ENCODE measurements at regions not wholly inside any gene's neighbourhood (a gene's known extent, or its start where the extent isn't known, plus 50 kb on each side); places are given as distances from the start of the nearest gene placed in this dataset.
A peak's percentile ranks its signal among the peaks of the same experiment; 100 is the strongest.

- no peak for DNase-seq (ENCODE audit: extremely low read depth, low read depth)
Observed at GRCh38 chrX:139134316-139134715, 396.2 kb upstream of the F9 start.

DNA sequence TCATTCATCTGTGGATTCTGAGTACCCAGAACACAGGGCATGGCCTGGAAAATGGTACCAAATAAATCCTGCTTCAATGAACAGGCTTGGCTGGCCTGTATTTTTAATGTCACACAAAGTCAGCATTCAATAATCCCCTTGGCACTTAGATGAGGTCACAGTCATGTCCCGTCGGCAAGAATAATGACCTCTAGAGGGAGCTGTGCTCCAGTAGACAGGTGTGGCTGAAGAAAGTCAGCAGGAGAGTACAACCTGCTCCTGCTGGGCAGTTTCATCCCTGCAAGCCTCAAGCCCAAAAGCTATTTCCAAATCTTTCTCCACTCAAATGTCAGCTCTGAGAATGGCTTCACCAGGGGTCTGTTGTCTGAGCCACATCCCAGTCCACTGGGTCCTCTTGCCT is 404.0 kb upstream of the F9 start:
- peak; percentile 13 for DNase-seq (ENCODE audit: extremely low read depth, low read depth)

- DNase-seq (ENCODE audit: extremely low read depth, low read depth), result no peak
Observed at GRCh38 chrX:139125916-139126315, 404.6 kb upstream of the F9 start.

- DNase-seq (ENCODE audit: extremely low read depth, low read depth), result no peak
Observed at GRCh38 chrX:139121616-139122286, 408.8 kb upstream of the F9 start.

- no peak for DNase-seq (ENCODE audit: extremely low read depth, low read depth)
Observed at GRCh38 chrX:139120760-139121159, 409.2 kb upstream of the FGF13 start.

DNA sequence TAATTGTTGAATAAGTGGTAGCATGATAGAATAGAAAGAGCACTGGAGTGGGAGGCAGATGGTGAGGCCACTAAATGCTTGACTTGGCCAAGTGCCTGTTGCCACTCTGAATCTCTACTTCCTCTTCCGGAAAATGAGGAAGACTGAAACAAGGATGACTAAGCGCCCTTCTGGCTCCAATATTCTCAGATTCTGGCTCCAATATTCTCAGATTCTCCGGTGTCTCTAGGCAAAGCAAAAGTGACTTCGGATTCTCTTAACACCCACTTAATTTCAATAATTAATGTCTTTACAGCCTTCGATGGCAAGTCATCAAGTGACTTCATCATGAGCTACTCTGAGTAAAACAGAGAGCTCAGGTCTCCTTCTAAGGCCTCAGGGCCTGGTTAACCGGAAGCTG is 402.2 kb upstream of the FGF13 start:
- no peak for DNase-seq (ENCODE audit: extremely low read depth, low read depth)

GRCh38 chrX:139112432-139112831 is 400.9 kb upstream of the FGF13 start:
- no peak for DNase-seq (ENCODE audit: extremely low read depth, low read depth)

GRCh38 chrX:139106069-139106468 is 394.6 kb upstream of the FGF13 start:
- DNase-seq (ENCODE audit: extremely low read depth, low read depth), result no peak

DNA sequence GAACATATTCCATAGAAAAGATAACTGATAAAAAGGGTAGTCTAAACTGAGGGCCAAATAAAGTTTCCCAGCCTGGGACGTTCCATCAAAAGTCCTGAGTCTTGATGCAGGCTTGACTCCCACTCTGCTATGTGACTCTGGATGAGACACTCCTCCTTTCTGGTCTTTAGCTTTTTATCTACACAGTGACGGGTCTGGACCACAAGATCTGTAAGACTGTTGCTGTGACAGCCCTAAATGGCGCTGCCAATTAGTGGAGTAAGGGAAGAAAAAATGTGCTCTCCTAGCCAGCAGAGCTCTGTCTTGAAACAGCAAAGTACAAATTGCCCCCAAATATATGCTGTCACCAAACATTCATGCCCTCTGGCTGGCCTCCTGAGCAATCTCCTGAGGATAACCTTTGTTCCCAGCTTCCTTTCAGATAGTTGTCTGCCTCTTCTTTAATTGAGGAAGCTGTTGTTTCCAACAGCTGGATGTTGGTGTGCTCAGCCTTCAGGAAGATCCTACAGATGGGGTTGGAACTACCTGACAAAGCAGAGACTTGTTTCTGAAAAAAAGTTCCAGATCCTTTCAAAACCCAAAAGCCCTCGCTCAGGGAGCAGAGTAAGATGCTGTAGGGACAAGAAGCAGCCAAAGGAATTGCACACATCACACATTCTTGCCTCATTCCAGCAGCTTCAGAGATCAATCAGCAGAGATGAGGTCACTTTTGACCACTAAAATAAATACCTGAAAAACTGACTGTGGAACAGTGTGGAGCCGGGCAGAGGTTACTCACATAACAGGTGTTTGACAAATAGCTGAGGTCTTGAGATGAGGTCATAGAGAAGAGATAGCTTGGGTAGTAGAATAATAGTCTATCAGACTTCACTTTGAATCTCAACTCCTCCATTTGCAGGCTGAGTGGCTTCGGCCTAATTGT is 383.4 kb upstream of the FGF13 start:
- DNase-seq (ENCODE audit: extremely low read depth, low read depth), result no peak

DNA sequence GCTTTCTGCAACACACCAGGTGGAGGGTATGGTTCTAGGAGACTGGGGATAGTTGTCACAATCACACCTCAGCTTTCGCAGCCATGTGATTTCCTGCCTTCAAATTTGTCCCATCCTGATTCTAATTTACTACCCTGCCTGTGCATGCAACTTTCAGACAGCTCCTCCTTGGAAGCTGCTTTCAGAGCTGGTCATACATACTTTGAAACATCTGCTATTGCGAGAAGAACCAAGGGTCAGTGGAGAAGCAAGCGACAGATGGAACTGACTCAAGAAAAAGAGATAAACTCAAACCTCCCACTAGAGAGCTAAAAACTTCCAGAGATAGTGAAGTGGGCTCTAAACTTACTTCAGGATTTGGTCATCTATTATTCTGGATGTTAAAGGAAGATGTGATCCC is 381.7 kb upstream of the FGF13 start:
- no peak for DNase-seq (ENCODE audit: extremely low read depth, low read depth)

GRCh38 chrX:139091878-139092277 is 380.4 kb upstream of the FGF13 start:
- DNase-seq (ENCODE audit: extremely low read depth, low read depth), result no peak

GRCh38 chrX:139091066-139091465 is 379.5 kb upstream of the FGF13 start:
- no peak for DNase-seq (ENCODE audit: extremely low read depth, low read depth)

DNA sequence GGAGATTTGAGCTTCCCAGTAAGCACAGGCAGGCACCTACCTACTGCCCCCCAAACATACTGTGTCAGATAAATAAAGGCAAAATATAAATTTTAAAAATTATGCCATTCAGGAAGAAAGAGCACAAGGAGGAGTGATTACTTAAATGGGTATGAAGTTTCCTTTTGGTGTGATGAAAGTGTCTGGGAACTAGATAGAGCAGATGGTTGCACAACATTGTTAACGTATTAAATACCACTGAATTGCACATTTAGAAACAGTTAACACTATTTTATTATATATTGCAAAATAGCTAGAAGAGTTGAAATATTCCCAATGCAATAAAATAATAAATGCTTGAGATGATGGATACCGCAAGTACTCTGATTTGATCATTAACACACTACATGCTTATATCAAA is 374.7 kb upstream of the FGF13 start:
- DNase-seq (ENCODE audit: extremely low read depth, low read depth), result no peak

- no peak for DNase-seq (ENCODE audit: extremely low read depth, low read depth)
Observed at GRCh38 chrX:139085404-139085803, 373.9 kb upstream of the FGF13 start.

- no peak for DNase-seq (ENCODE audit: extremely low read depth, low read depth)
Observed at GRCh38 chrX:139083191-139083590, 371.7 kb upstream of the FGF13 start.

- DNase-seq (ENCODE audit: extremely low read depth, low read depth), result no peak
Observed at GRCh38 chrX:139081965-139082364, 370.4 kb upstream of the FGF13 start.

- DNase-seq (ENCODE audit: extremely low read depth, low read depth), result no peak
Observed at GRCh38 chrX:139079789-139080188, 368.3 kb upstream of the FGF13 start.

DNA sequence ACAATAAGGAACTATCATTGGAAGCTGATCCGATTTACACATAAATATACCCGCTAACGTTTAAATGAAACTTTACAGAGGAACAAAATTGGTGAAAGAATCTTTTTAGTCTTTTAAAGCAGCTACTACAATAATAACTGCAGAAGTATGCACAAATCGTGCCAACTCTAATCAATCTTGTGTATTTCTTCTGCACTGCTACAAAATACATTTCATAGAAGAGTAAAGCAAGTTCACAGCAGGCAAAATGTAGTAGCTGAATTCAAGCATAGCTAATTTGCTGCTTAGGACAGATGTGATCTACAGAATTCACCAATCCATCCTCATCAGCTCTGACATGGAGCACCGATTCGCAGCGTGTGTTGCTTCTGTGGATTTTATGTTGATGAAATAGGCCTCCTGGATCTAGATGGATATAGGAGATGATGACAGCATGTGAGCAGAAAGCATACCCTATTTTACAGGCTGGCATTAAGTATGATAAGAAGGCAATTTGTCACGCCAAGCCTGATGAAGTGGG is 367.3 kb upstream of the FGF13 start:
- no peak for DNase-seq (ENCODE audit: extremely low read depth, low read depth)

- DNase-seq (ENCODE audit: extremely low read depth, low read depth), result no peak
Observed at GRCh38 chrX:139078342-139078741, 366.8 kb upstream of the FGF13 start.

DNA sequence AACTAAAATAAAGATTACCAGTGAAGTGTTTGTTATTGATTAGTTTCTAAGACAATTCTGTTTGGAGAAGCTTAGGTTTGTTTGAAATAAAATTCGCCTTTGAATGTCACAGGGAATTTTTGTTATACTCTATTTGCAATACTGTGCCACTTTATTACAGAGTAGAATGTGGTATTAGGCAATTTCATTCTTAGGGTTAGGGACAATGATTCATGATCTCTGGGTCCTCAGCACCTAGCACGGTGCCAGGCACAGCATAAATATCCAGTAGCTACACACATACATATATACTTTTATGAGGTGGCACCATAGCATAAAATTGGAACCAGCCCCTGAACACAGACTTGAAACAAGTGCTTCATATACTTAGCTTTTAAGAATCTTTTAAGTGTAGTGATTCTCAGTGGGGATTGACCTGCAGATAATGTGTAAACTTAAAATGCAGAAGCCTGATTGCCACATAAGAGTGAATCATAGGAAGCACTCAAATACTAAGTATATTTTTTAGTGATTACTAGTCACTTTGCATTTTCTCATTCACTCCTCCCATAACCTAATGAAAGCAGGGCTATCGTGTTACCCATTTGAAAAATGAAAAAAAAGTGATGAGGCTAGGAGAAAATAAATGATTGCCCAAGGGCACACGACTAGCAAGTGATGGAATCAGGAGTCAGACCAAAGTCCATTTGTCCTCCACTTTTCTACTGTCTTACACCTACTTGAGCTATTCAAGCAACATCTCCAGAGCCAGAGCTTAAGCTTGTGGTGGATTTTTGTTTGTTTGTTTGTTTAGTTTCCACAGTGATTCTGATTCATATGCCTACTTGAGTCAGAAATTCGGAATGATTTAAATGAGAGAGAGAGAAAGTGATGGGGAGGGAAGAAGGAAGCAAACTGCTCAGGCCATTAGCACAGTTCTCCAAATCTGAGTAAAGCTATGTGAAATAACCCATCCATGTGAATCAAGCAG is 366.0 kb upstream of the FGF13 start:
- no peak for DNase-seq (ENCODE audit: extremely low read depth, low read depth)

GRCh38 chrX:139063364-139063763 is 351.8 kb upstream of the FGF13 start:
- DNase-seq (ENCODE audit: extremely low read depth, low read depth), result no peak
